Effector CD8-positive, alpha-beta T cell (primary cell): ENCODE measurements at regions not wholly inside any gene's neighbourhood (a gene's known extent, or its start where the extent isn't known, plus 50 kb on each side); places are given as distances from the start of the nearest gene placed in this dataset.
"Not testable (repeated sequence)": the region's sequence is repeated elsewhere in the genome, so short reads cannot be mapped to it uniquely, and the experiment has no call there.

Source experiments
- DNase-seq: peaks from one replicate; lab custom pipeline; 2025; lab: John Stamatoyannopoulos, UW

DNA sequence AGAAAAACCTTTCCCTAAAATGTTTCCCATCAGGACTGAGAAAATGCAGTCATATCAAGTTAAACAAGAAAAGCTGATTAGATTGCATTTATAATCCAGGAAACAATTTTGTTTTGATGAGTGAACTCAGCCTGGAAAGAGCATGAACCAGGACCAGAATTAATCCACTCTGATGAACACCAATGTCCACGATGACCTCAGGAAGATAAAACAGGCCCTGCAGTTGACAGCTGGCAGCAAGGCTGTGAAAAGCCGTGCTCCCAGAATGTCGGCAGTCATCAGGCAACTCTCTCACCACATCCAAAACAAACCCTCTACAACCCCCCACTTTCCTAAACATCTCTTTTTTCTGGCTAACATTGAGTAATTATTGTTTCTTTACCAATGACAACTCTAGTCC lies 74.0 kb upstream of the PROKR2 start:
- DNase-seq, result no peak

GRCh38 chr20:5386846-5387245 lies 70.1 kb upstream of the PROKR2 start:
- not testable (repeated sequence) for DNase-seq

GRCh38 chr20:5381527-5381926 lies 64.8 kb upstream of the PROKR2 start:
- DNase-seq, result not testable (repeated sequence)

DNA sequence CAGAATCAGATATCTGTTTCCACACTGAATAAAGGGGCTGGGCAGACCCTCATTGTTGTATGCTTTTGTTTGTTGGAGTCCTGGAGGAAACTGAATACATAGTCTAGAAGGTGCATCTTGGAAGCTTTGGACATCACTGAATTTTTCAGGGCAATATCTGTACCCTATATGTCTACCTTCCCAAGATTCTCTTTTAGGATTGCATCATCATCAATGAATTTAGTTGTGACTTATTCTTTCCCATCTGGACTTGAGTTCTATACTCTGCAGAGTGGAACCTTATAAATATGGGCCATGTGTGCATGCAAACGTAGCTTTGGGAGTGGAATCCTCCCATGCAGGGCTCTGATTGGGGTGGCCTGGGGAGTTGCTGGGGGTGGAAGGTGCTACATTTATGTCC lies 60.7 kb upstream of the PROKR2 start:
- no peak for DNase-seq

- no peak for DNase-seq
Measured at GRCh38 chr20:5376228-5376627, 59.5 kb upstream of the PROKR2 start.

GRCh38 chr20:5374171-5374570 lies 57.4 kb upstream of the PROKR2 start:
- no peak for DNase-seq

- DNase-seq, result no peak
Measured at GRCh38 chr20:5372371-5372770, 55.6 kb upstream of the PROKR2 start.

DNA sequence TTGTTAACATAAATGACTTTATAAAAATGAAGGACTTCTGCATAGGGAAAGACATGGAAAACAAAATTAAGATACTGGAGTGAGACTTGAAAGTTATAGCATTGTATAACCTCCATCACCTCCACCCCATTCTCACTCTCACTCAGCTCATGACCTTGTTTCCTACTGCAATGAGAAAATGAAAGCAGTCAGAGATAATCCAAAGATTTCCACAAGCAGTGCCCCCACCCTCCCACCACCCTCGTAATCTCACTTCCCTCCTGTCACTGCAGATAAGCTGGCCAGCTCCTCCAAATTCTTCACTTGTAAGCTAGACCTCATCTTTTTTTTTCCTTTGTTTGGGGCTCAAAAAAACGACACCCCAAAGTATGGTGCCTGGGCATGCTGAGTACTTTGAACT lies 52.9 kb upstream of the PROKR2 start:
- DNase-seq, result no peak
